HEK293T (cell line): ENCODE measurements at regions not wholly inside any gene's neighbourhood (a gene's known extent, or its start where the extent isn't known, plus 50 kb on each side); places are given as distances from the start of the nearest gene placed in this dataset.

Experiments
- BHLHE40 ChIP-seq: fragments of 450-650 bp; IDR thresholded peaks from 2 replicates; pipeline ENCODE4 v1.6.1; 2016; ENCODE audit warnings: mild to moderate bottlenecking, moderate library complexity, borderline replicate concordance
- CTBP1 ChIP-seq: fragments of 450-650 bp; IDR thresholded peaks from 2 replicates; pipeline ENCODE4 v1.6.1; 2016; ENCODE audit warnings: borderline replicate concordance
- ELF4 ChIP-seq: fragments of 450-650 bp; IDR thresholded peaks from 2 replicates; pipeline ENCODE4 v1.6.1; 2017; ENCODE audit warnings: antibody characterized with exemption
- FOXK2 ChIP-seq: fragments of 450-650 bp; IDR thresholded peaks from 2 replicates; pipeline ENCODE4 v1.6.1; 2016; ENCODE audit warnings: mild to moderate bottlenecking
- FOXM1 ChIP-seq: fragments of 450-650 bp; IDR thresholded peaks from 2 replicates; pipeline ENCODE4 v1.6.1; 2017; ENCODE audit warnings: mild to moderate bottlenecking, borderline replicate concordance
- HDGF ChIP-seq: fragments of 450-650 bp; IDR thresholded peaks from 2 replicates; pipeline ENCODE4 v1.6.1; 2017; ENCODE audit warnings: antibody characterized with exemption, borderline replicate concordance
- L3MBTL2 ChIP-seq: fragments of 450-650 bp; conservative IDR thresholded peaks from 2 replicates; pipeline ENCODE4 v1.6.1; 2016; ENCODE audit warnings: mild to moderate bottlenecking
- NFRKB ChIP-seq: fragments of 450-650 bp; IDR thresholded peaks from 2 replicates; pipeline ENCODE4 v1.6.1; 2016; ENCODE audit warnings: mild to moderate bottlenecking, moderate library complexity
- SP1 ChIP-seq: fragments of 450-650 bp; IDR thresholded peaks from 2 replicates; pipeline ENCODE4 v1.6.1; 2017
- SUZ12 ChIP-seq: fragments of 450-650 bp; IDR thresholded peaks from 2 replicates; pipeline ENCODE4 v1.6.1; 2016; ENCODE audit warnings: mild to moderate bottlenecking
- TARDBP ChIP-seq: fragments of 450-650 bp; IDR thresholded peaks from 2 replicates; pipeline ENCODE4 v1.6.1; 2016
- ZNF384 ChIP-seq: fragments of 450-650 bp; IDR thresholded peaks from 2 replicates; pipeline ENCODE4 v1.6.1; 2016

- TF ChIP-seq TARDBP (no peak), FOXM1 (no peak), HDGF (no peak), SP1 (no peak), NFRKB (no peak), FOXK2 (no peak), ELF4 (no peak), SUZ12 (no peak), ZNF384 (no peak), BHLHE40 (no peak), CTBP1 (no peak), L3MBTL2 (no peak)
Measured at GRCh38 chr2:128558441-128558840, 239.8 kb upstream of the HS6ST1 start.
